Stomach (tissue), 4 donors: ENCODE measurements at regions not wholly inside any gene's neighbourhood (a gene's known extent, or its start where the extent isn't known, plus 50 kb on each side); places are given as distances from the start of the nearest gene placed in this dataset.

Experiments
- CTCF ChIP-seq, 7 experiments: fragments of 450-650 bp in 4 of 7; fragments of 200-600 bp in 3 of 7; sonication (generic) in 3 of 7; IDR thresholded peaks; one replicate each; pipeline ENCODE4 v1.5.1; 2016 to 2019; ENCODE audit warnings: antibody characterized with exemption in 7 of 7, control low read depth in 2 of 7, mild to moderate bottlenecking in 1 of 7
- POLR2A ChIP-seq, 4 donors: fragments of 450-650 bp; IDR thresholded peaks; one replicate each; pipeline ENCODE4 v1.6.1; 2016; ENCODE audit warnings: antibody characterized with exemption in 4 of 4, control low read depth in 2 of 4, mild to moderate bottlenecking in 1 of 4, moderate library complexity in 1 of 4

GRCh38 chr19:28612275-28612769 lies 600.6 kb downstream of the UQCRFS1 start:
- TF ChIP-seq CTCF (IDR thresholded peaks at IDR 0.05), result no peak
- no peak for TF ChIP-seq POLR2A (IDR thresholded peaks at IDR 0.05)
